NCI-H146 treated with DMSO at 0.1 percent for 48 hours (cell line): ENCODE measurements at regions not wholly inside any gene's neighbourhood (a gene's known extent, or its start where the extent isn't known, plus 50 kb on each side); places are given as distances from the start of the nearest gene placed in this dataset.

ENCODE experiments used
- DNase-seq: peaks from one replicate; lab custom pipeline; 2025; ENCODE audit not compliant: unreplicated experiment; lab: John Stamatoyannopoulos, UW

GRCh38 chr10:131786756-131787605 is 113.8 kb upstream of the PPP2R2D start:
- DNase-seq, result no peak

GRCh38 chr10:131787961-131788360 is 112.8 kb upstream of the PPP2R2D start:
- DNase-seq, result no peak

GRCh38 chr10:131788386-131788785 is 112.4 kb upstream of the PPP2R2D start:
- DNase-seq, result no peak

DNA sequence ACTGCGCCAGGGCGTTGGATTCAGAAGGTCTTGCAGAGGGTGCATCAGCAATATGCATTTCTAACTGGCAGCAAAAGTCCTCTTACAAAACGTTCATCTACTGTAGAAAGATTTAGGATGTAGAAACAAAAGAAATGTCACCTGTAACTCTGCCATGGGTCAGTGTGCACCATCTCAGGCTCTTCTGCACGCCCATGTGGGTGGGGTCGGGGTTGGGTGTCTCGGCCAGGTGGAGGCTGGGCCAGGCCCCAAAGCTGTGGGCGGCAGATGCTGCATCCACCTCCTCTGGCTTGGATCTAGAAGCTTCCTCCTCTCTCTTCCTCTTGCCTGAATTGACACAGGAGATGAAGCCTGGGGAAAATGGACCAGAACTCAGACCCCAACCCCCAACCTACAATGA is 111.3 kb upstream of the PPP2R2D start:
- DNase-seq, result no peak

GRCh38 chr10:131790021-131790420 is 110.8 kb upstream of the PPP2R2D start:
- no peak for DNase-seq

- DNase-seq, result no peak
Observed at GRCh38 chr10:131792011-131792651, 108.7 kb upstream of the PPP2R2D start.

- DNase-seq, result no peak
Observed at GRCh38 chr10:131792809-131793208, 108.0 kb upstream of the PPP2R2D start.

DNA sequence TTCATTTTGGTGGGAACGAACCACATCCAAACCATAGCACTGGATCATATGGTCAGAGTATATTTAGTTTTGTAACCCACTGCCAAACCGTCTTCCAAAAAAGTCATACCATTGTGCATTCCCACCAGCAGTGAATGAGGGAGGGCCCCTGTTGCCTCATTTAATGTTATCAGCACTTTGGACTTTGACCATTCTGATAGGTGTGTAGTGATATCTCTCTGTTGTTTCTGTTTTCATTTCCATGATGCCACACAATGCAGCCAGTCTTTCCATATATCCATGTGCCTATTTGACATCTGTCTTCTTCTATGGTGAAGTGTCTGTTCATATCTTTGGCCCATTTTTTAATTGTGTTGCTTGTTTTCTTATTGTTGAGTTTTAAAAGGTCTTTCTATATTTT is 105.0 kb upstream of the PPP2R2D start:
- no peak for DNase-seq

DNA sequence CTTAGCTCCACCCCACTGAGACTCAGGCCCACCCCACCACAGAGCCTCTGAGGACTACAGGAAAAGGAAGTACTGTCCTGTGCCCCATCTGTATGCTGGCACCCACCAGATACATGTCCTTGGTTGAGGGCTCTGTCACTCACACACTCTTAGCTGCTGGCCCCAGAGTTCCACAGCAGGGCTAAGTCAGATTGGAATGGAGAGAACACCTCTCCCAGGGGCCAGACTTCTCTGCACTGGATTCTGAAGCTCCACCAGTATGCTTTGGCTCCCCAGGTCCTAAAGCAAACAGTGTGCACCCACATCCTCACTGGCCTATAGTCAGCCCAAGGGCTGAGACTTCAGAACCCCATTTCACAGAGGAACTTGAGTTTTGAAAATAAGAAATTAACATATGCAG is 103.2 kb upstream of the PPP2R2D start:
- DNase-seq, result no peak

DNA sequence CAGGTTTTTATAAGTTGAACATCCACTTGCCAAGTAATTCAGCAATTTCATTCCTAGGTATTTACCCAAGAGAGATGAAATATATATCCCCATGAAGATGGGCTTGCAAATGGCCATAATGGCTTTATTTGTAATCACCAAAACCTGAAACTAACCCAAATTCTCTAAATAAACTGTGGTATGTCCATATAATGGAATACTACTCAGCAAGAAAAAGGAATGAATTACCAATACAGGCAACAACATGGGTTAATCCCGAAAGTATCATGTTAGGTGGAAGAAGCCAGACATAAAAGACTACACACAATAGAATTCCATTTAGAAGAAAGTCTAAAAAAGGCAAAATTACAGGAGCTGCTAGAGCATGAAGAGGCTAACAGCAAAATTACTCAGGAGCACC is 101.4 kb upstream of the PPP2R2D start:
- no peak for DNase-seq

- DNase-seq, result no peak
Observed at GRCh38 chr10:131802156-131802915, 98.5 kb upstream of the PPP2R2D start.

- no peak for DNase-seq
Observed at GRCh38 chr10:131802996-131803395, 97.8 kb upstream of the PPP2R2D start.

DNA sequence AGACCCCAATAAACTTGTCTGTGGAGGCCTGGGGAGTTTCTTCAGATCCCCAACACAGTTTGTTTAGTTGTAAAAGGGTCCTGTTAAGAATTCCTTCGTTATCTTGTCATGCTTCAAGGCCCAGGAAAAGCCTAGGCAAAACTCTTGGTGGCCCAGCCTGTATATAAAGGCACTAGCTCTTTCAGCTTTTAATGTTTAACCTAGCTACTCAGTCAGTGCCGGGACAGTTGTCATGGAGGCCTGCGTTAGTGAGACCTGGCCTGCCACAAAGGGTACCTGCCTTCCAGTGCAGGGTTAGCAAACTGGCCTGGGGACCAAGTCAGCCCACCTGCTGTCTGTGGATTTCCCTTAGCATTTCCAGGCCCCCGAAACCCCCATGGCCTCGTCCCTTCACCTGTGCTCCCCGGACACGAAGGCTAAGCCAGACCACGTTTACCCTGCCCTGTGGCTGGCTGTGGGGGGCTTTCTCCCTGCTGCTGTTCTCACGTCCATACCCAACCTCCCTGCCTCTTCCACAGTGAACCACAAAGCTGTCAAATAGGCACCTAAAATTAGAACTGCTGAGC is 96.9 kb upstream of the PPP2R2D start:
- no peak for DNase-seq

DNA sequence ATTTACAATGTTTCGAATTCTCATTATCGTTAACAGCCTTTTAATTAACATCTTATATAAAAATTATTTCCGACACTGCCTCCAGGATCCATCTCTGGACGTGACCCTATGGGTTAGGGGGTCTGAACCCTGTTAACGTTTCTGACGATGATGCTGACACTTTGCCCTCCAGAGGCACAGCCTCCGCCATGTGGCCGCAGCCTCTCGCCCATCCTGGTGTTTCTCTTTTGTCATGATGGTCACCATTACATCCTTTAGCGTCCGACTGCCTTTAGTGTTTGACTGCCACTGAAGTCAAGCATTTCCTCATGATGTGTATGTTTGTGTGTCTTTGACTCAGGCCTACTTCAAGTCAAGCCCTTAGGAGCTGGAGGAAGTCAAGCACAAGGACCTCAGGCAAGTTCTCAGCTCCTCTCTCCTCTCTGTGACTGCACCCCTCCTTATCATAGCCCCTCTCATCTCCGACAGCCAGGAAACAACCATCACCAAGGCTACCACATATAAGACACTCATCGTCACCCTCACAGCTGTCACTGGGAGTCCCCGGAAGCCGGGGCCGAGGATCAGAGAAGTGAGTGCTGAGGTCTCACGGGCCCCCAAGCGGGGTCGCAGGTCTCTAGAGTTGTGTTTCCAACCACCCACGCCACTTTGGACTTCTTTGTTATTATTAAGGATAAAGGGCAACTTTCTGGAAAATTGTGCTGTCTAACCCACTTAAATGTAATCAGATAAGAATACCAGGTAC is 96.1 kb upstream of the PPP2R2D start:
- DNase-seq, result no peak

GRCh38 chr10:131805696-131806095 is 95.1 kb upstream of the PPP2R2D start:
- no peak for DNase-seq

DNA sequence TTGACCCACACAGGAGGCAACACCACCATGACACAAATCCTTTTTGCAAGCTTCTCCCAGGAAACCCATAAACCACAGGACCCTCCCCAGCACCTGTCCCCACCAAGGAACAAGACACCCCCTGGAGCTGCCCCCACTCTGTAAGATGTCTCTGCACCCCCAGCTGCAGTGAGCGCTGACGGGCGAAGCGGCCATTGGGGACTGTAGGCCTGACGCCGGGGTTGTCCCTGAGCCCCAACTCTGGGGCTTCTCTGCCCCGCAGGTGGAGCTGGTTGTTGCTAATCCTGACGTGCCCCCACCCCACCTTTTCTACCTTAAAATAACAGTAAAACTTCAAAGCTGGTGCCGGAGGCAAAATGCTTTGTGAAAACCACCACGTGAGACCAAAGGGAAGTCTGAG is 94.7 kb upstream of the PPP2R2D start:
- DNase-seq, result no peak

DNA sequence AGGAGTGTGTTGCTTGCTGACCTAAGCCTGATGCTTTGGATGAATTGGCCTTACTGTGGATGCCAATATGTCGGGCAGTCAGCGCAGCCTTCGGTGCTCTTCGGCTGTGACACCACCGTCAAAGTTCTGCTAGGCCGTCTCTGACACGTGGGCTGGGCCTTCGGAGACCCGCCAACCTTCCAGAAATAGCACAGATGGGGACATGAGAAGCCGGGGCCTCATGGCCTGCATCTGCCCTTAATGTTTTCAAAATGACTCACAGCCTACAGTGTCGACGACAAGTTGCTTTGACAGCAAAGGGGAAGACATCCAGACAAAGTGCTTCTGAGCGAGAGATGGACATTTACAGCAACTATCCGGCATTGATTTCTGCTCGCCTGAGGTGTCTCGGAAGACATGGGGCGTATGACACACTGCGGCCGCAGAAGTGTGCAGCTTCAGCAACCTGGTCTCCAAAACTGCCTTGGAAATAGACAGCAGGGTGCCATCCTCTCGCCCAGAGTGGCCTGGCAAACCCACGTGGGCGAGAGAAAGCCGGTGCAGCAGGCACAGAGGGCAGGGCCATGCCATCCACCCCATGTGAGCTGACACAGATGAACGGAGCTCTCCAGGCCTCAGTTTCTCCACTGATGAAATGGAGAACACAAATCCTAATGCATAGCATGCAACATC is 94.0 kb upstream of the PPP2R2D start:
- no peak for DNase-seq

DNA sequence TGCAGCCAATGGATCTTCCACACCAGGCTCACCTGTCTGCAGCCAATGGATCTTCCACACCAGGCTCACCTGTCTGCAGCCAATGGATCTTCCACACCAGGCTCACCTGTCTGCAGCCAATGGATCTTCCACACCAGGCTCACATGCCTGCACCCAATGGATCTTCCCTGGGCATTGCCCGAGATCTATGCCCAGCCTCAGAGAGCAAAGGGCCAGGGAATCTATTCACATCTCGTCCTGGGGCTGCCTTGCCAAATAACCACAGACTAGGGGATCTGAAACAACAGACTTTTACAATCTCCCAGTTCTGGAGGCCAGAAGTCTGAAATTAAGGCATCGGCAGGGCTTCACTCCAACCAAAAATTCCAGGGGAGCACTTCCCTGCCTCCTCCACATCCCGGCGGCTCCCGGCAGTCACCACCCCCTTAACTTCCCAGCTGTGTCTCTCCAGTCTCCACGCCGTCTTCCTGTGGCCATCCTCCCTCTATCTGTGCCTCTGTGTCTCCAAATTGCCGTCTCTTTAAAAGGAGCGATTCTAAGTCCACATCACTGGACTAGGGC is 92.4 kb upstream of the PPP2R2D start:
- no peak for DNase-seq

- no peak for DNase-seq
Observed at GRCh38 chr10:131810036-131810804, 90.6 kb upstream of the PPP2R2D start.
